Smooth muscle cell (in vitro differentiated cells): ENCODE measurements at regions not wholly inside any gene's neighbourhood (a gene's known extent, or its start where the extent isn't known, plus 50 kb on each side); places are given as distances from the start of the nearest gene placed in this dataset. TPM values are rescaled to one million over a fixed set of nuclear protein-coding genes. Genes with fewer than 3 reads are reported as not detected.
A peak's percentile ranks its signal among the peaks of the same experiment; 100 is the strongest.

Experiments
- DNase-seq: peaks from one replicate; lab custom pipeline; 2025; ENCODE audit not compliant: unreplicated experiment; lab: John Stamatoyannopoulos, UW
- H2AFZ ChIP-seq: fragments of 200-600 bp; sonication (generic); 2 replicates; pipeline ENCODE4 v1.6.0; 2016; ENCODE audit warnings: antibody characterized with exemption, low read depth, mild to moderate bottlenecking
- H3F3A ChIP-seq: fragments of 200-600 bp; sonication (generic); 2 replicates; pipeline ENCODE4 v1.6.0; 2017; ENCODE audit warnings: antibody characterized with exemption, low read depth
- H3K27ac ChIP-seq: fragments of 200-600 bp; sonication (generic); 2 replicates; pipeline ENCODE4 v1.5.1; 2016; ENCODE audit warnings: low read depth, mild to moderate bottlenecking
- H3K27me3 ChIP-seq: fragments of 200-600 bp; sonication (generic); 2 replicates; pipeline ENCODE4 v1.6.1; 2016; ENCODE audit warnings: low read depth, mild to moderate bottlenecking
- H3K36me3 ChIP-seq: fragments of 200-600 bp; sonication (generic); 2 replicates; pipeline ENCODE4 v1.5.1; 2016; ENCODE audit warnings: low read depth
- H3K4me1 ChIP-seq: fragments of 200-600 bp; sonication (generic); 2 replicates; pipeline ENCODE4 v1.5.1; 2016; ENCODE audit warnings: low read depth
- H3K4me2 ChIP-seq: fragments of 200-600 bp; sonication (generic); 2 replicates; pipeline ENCODE4 v1.6.0; 2016; ENCODE audit warnings: mild to moderate bottlenecking
- H3K4me3 ChIP-seq: fragments of 200-600 bp; sonication (generic); 2 replicates; pipeline ENCODE4 v1.5.1; 2016; ENCODE audit warnings: mild to moderate bottlenecking
- H3K79me2 ChIP-seq: fragments of 200-600 bp; sonication (generic); 2 replicates; pipeline ENCODE4 v1.6.0; 2016; ENCODE audit warnings: low read depth, mild to moderate bottlenecking
- H3K9ac ChIP-seq: fragments of 200-600 bp; sonication (generic); 2 replicates; pipeline ENCODE4 v1.6.0; 2016; ENCODE audit warnings: low read depth
- H3K9me3 ChIP-seq: fragments of 200-600 bp; sonication (generic); replicated peaks from 2 replicates; pipeline ENCODE4 v1.5.1; 2016; ENCODE audit warnings: low read depth
- H4K20me1 ChIP-seq: fragments of 200-600 bp; sonication (generic); 2 replicates; pipeline ENCODE4 v1.6.0; 2016; ENCODE audit warnings: low read depth
- CTCF ChIP-seq: fragments of 200-600 bp; sonication (generic); IDR thresholded peaks from 2 replicates; pipeline ENCODE4 v1.5.1; 2017; ENCODE audit warnings: borderline replicate concordance, mild to moderate bottlenecking, antibody characterized with exemption; ENCODE audit not compliant: insufficient read depth, poor library complexity, severe bottlenecking
- WGBS: methylation state at CpG from one replicate; pipeline ENCODE4 v1.1.7; 2016; ENCODE audit warnings: low lambda C conversion rate; 5-methylcytosine and 5-hydroxymethylcytosine counted together
- small RNA-seq: library from RNA; depleted of rRNA; stranded (forward); fragments of <200 nt; gene quantifications from one replicate; pipeline ENCODE3, GENCODE V24; 2014

DNA sequence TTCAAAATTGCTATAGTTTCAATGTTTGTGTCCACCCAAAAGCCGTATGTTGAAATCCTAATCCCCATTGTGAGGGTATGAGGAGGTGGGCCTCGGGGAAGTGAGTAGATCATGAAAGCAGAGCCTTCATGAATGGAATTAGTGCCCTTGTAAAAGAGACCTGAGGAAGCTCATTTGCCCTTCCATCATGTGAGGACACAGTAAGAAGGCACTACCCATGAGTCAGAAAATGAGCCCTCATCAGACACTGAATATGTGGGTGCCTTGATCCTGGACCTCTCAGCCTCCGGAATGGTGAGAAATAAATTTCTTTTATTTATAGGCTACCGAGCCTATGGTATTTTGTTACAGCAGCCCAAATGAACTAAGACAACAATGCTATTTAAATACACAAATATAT is 57.7 kb upstream of the EFHC2 start:
- H3K9me3 ChIP-seq, result no peaks in the 10 kb centered on the region
- no peak overlapping the region for H3K4me3 ChIP-seq
- no peaks in the 10 kb centered on the region for H3K36me3 ChIP-seq
- H3K4me2 ChIP-seq, result no peak overlapping the region
- no peaks in the 10 kb centered on the region for H3K27me3 ChIP-seq
- no peak for DNase-seq
- H3K27ac ChIP-seq, result peak overlapping the region; percentile 66
- no peak overlapping the region for H3K9ac ChIP-seq
- no peaks in the 10 kb centered on the region for H3F3A ChIP-seq
- TF ChIP-seq CTCF, result no peak
- no peaks in the 10 kb centered on the region for H3K79me2 ChIP-seq
- H2AFZ ChIP-seq, result no peak overlapping the region
- H3K4me1 ChIP-seq, result no peaks in the 10 kb centered on the region
- no peaks in the 10 kb centered on the region for H4K20me1 ChIP-seq
- WGBS, result 68% methylated on average over 4 of the region's 4 CpGs

GRCh38 chrX:44400588-44400987 is 57.1 kb upstream of the EFHC2 start:
- WGBS, result 21% methylated on average over 4 of the region's 4 CpGs
- Histone ChIP-seq H3K4me1 (no peaks in the 10 kb centered on the region), H3K9me3 (no peaks in the 10 kb centered on the region), H3K79me2 (no peaks in the 10 kb centered on the region), H4K20me1 (no peaks in the 10 kb centered on the region), H3K27ac (peak overlapping the region; percentile 66), H3K36me3 (no peaks in the 10 kb centered on the region), H2AFZ (no peak overlapping the region), H3K4me3 (no peak overlapping the region), H3K27me3 (no peaks in the 10 kb centered on the region), H3F3A (no peaks in the 10 kb centered on the region), H3K4me2 (no peak overlapping the region), H3K9ac (no peak overlapping the region)
- TF ChIP-seq CTCF, result no peak
- DNase-seq, result no peak

DNA sequence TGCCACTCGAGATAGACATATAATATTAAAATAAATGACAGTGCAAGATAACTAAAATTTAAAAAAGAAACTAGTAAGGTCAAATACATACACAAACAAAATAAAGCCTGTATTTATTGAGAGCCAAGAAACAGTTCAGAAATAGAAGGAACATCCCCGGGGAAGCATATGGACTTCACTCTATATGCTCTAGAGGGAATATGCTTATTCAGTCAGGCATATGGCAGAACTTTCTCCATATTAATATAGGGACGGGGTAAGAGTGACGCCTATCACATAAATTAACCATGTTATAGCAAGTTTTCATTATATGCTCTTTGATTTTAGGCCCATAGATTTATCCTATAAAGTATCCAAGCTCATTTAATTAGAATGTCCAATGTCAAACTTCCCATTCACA is 56.7 kb upstream of the EFHC2 start:
- Histone ChIP-seq H3K36me3 (no peaks in the 10 kb centered on the region), H3F3A (no peaks in the 10 kb centered on the region), H3K4me2 (no peak overlapping the region), H3K4me1 (no peaks in the 10 kb centered on the region), H3K9ac (no peak overlapping the region), H3K9me3 (no peaks in the 10 kb centered on the region), H3K79me2 (no peaks in the 10 kb centered on the region), H3K4me3 (no peak overlapping the region), H3K27me3 (no peaks in the 10 kb centered on the region), H3K27ac (peak overlapping the region; percentile 66), H4K20me1 (no peaks in the 10 kb centered on the region), H2AFZ (no peak overlapping the region)
- 62% methylated on average over 4 of the region's 4 CpGs for WGBS
- TF ChIP-seq CTCF, result no peak
- no peak for DNase-seq

Small RNA genes lying in the stretch of these regions (small RNA-seq; reads per million reads assigned to genes)
- not detected for gene RF00019
